NOMO-1 treated with DMSO at 0.1 percent for 48 hours (cell line): ENCODE measurements at regions not wholly inside any gene's neighbourhood (a gene's known extent, or its start where the extent isn't known, plus 50 kb on each side); places are given as distances from the start of the nearest gene placed in this dataset.

Experiments
- DNase-seq: peaks from one replicate; lab custom pipeline; 2025; ENCODE audit not compliant: unreplicated experiment; lab: John Stamatoyannopoulos, UW

DNA sequence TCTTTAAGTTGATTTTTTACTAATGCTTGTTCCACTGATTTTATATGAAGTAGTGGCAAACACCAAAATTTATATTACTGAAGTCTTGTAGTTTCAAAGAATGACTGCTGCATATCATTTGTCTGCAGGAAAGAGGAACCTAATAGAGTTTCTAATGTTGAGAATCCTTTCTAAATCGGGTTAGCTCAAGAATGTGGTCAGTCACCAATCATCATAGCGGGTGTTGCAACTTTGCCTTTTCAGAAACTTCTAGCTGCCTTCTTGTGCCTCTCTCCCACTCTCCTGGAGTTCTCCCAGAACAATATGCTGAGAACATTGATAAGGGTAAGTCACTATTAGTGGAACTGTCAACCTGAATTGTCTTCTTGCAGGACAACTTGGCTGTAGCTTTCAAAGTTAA lies 524.8 kb upstream of the SORCS1 start:
- peak; percentile 96 for DNase-seq

DNA sequence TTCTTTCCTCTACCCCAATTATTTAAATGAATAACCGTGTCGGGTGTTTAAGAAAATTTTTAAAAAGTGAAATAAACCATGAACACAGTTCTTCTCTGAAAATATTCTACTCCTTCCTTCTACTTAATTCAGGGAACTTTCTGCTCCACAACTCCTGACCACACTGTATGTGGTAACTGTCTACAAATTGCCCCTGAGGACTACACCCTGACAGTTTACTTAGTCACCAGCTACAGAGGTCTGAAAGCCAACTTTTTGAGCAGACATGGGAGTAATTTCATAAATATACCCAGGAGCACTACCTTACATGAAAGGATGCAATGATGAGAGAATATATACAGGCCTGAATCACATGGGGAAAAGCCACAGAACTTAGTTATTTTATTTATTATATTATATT lies 523.2 kb upstream of the SORCS1 start:
- DNase-seq: peak; percentile 91

DNA sequence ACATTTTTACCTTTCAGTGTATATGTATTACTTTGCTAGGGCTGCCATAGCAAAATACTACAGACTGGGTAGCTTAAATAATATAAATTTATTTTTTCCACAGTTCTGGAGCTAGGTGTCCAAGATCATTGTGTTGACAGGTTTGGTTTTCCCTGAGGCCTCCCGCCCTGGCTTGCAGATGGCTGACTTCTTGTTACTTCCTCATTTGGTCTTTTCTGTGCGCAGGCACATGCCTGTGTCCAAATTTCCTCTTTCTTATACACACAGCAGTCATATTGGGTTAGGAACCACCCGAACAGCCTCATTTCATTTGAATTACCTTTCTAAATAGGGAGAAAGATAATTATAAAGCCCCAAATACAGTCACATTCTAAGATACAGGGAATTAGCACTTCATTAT lies 521.6 kb upstream of the SORCS1 start:
- DNase-seq: peak; percentile 91

DNA sequence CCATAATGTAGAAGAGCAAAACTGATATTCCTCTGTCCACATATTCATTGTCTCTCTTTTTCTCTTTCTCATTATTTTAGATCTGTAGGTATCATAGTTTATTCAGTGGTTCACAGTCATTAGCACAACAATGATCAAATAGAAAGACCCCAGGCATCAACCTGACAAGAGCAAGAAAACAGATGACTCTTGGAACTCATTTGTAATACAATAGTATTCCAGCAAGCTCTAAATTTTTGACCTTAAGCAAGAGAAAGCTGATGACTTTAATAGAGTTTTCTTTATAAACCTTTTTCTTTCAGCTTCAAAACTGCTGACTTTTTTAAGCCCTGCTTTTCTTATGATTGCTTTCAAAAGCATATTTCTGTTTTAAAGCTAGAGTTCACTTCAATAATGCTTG lies 507.5 kb upstream of the SORCS1 start:
- DNase-seq: no peak

DNA sequence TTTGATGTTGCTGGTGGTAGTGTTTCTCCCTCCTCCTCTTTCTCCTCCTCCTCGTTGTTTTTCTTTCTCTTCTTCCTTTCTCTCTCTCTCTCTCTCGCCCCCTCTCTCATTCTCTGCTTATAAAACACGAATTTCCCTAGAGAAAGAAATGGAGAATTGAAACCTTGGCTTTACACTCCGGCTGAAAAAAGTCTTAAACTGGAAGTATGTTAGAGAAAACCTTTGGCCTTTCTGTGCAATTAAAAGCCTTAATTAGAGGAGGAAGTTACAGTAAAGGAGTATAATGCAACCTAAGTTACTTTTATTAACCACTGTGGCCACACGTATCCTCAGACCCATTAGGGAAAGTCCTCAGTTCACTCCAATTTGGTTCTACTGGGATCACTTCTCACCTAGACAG lies 501.7 kb upstream of the SORCS1 start:
- peak; percentile 88 for DNase-seq

DNA sequence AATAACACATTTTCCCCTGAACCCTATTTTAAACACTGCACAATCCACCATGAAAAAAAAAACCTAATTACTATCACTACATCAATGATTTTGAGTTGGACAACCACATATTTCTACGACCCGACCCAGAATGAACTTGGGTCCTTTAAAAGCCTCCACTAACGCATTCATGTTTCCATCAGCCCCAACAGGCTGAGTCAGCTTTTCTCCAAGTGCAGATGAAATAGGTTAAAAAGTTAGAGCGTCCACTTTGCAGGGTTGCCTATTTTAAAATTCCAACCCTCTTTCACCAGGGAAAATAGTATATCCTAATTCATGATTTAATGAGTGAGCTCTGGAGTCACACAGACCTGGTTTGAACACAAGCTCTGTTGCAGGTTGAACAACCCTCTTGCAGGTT lies 501.0 kb upstream of the SORCS1 start:
- no peak for DNase-seq

DNA sequence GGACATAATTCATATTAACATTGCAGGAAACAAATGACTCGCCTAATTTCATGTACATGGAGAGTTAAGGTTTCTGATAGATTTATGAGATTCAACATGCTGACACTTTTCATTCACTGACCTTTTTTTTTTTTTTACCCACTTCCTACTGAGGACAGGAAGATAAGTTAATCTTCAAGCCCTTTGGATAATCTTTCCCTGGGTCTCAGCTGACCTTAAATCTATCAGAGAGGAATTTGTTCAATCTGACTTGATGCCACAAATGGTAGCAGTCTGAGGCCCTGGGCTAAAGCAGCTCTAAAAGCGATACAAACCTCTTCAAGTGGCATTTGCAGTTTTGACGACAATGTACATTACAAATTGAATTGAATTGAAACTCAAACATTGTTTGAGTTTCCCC lies 493.3 kb upstream of the SORCS1 start:
- no peak for DNase-seq

DNA sequence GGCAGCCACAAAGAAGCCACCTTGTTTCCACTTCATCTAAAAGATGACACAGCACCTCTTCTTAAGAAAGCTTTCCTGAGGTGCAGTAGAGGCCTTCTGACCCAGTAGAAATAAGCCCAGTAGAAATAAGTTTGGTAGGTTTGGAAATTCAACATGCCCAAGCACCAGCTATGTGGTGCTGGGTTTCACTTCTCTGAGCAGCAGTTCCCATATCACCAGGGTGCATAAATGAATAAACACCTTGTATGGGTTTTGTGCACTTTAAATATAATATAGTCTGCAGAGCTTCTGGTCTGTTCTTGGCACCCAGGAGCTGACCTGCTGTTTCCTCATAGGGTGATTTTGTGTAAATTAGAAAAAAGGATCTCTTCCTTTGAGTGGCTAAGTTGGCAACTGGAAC lies 492.4 kb upstream of the SORCS1 start:
- DNase-seq: peak; percentile 73

DNA sequence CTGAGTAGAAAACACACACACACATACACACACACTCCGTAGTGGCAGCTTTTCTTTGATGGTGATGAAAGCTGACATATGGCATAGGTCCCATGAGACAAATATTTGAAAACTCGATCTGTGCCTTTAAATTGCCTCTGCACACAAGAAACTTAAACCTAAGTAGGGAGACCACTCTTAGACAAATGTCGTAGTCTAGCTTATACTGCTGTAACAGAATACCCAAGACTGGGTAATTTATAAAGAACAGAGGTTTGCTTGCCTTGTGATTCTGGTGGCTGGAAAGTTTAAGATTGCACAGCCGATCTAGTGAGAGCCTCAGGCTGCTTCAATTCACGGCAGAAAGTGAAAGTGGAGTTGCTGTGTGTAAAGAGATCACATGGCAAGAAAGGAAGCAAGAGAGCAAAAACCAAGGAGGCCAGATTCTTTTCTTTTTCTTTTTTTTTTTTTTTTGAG lies 489.4 kb upstream of the SORCS1 start:
- DNase-seq: peak; percentile 55

DNA sequence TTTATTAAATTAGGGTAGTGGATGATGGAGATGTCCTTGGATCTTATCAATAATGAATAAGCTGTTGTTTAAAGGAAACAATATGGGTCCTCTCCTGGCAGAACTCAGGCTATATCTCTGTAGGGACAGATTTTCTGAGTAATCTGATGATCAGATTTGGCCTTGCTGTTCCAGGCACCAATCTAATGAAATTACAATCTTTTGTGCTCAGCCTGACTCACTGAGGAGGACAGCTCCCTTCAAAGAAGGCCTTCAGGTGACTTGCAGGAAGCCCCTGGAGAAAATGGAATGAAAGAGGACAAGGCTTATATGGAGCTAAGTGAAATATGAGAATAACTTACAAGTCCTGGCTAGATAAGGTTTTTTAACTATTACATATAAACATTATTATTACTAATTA lies 486.4 kb upstream of the SORCS1 start:
- no peak for DNase-seq

DNA sequence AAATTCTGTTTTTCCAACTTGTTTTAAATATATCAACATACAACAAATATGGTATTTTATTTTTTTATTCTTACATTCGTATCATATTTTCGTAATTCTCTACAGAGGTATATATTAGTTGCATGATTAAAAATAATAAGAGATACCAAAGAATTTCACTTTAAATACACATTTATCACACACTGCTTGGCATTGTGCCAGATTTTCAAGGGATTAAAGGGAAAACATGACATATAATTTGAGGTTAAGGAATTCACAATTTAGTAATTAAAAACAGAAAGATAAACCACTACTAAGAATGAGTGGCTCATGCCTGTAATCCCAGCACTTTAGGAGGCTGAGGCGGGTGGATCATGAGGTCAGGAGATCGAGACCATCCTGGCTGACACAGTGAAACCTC lies 484.7 kb upstream of the SORCS1 start:
- DNase-seq: no peak

DNA sequence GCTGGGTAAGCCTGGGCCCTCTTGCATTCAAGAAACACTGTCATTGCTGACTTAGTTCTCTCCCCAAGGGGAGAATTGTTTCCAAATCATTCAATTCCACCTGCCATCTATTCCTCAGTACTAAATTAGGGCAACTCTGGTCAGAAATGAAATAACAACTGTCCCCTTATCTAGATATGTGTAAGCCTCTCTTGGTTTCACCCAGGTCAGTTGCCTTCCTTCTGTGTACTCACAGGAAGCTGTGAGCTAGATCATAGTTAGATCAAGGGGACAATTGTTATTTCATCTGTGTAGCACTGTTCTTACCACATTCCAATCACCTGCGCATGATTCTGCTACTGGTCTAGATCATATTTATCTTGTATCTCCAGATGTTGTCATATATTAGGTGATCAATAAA lies 483.0 kb upstream of the SORCS1 start:
- no peak for DNase-seq

DNA sequence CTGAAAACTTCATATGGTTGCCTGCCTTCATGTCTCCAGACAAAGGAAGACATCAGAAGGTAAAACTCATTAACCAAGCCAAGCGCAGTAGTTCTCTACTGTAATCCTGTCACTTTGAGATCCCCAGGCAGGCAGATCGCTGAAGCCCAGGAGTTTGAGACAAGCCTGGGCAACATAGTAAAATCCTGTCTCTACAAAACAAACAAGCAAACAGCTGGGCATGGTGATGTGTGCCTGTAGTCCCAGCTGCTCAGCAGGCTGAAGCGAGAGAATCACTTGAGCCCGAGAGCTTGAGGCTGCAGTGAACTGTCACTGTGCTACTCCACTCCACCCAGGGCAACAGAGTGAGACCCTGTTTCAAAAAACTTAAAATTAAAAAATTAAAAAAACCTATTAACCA lies 467.4 kb upstream of the SORCS1 start:
- DNase-seq: no peak

DNA sequence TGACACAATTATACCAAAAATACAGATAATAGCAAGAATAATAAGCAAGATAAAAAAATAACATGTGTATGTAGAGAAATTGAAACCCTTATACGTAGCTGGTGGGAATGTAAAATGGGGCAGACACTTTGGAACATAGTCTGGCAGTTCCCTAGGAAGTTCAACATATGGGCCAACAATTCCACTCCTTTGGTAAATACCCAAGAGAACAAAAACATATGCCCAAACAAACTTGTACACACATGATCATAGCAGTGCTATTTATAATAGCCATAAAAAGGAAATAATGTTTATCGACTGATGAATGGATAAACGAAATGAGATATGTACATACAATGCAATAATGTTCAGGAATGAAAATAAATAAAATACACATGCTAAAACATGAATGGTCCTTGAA lies 462.4 kb upstream of the SORCS1 start:
- DNase-seq: no peak

DNA sequence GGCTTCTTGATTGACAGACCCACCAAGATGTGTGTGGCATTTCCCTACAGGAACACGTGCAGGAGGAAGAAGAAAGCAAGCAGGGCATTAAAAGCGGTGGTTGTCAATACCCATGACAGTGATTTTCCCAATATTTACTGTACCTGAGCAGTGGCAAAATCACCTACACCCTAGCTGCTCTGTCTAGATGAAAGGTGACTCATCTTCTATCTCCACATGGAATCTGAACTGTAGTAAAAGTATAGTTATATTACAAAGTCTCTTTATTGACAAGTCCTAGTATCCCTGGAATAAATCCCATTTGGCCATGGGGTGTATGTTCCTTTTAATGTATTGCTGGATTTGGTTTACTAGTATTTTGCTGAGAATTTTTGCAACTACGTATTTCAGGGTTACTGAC lies 458.8 kb upstream of the SORCS1 start:
- no peak for DNase-seq

DNA sequence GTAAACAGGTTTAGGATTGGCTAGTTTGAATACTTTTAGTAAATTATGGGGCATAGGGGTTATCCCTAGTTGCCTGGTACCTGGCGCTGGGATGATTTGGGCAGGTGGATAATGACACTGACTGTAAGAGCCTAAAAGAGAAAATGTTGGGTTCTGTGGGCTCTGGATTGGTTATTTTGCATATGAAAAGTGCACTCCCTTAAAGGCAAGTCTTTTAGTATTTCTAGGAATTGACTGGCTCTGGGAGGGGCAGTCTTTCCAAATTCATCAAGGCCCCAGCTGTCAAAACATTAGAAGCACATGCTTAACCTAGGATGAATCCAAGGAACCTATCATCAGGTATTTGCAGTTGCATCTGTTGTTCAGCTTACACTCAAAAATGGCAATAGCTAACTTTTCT lies 454.6 kb upstream of the SORCS1 start:
- no peak for DNase-seq

DNA sequence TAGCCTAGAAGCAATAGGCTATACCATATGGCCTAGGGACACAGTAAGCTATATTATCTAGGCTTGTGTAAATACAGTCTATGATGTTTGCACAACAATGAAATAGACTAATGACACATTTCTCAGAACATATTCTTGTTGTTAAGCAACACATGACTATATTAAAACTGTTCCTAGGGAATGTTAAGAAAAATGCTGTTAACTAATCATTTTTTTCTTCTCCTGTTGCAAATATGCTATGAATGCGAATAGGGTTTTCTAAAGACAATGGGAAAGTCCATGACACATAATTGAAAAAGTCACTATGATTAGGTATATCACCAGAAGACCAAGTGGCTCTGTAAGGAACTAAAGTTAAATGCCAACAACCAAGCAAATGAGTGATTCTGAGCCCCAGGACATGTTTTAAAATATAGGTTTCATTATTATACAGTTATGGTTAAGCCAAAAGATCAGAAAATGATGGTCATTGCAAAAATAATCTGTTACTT lies 454.0 kb upstream of the SORCS1 start:
- DNase-seq: no peak

DNA sequence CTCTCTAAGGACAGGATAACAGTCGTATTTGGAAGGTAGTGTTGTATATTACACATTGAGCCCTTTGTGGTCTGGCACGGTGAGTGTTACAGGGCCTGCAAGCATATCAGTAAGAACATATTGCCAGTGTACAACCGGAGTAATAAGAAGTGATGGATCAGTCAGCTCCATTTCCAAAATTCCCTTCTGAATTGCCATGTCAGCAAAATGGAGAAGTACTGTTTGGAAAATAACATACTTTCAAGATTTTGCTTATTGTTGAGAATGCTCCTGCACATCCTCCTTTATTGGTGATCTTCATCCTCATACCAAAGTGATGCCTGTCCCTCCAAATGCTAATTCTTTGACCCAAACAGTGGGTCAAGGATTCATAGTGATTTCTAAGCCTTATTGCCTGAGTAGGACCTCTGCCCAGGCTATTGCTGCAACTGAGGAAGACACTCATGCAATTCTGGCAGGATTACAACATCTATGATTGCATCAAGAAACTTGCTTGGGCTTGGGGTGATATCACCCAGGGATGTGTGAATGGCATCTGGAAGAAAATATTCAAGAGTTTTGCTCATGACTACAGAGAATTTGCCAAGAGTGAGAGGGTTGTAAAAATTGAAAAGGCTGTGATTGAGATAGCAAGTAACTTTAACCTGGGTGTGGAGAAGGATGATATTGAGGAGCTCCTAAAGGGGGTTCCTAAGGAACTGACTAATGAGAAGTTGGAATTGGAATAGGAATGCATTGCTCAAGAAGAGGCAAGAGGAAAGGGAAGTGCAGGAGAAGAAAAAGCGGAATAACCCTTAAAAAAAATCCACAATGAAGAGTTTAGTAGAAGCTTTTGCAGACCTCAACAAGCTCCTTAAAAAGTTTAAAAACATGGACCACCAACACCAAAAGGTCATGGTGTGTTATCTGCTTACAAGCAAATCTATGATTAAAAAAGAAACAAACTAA lies 452.2 kb upstream of the SORCS1 start:
- peak; percentile 76 for DNase-seq

DNA sequence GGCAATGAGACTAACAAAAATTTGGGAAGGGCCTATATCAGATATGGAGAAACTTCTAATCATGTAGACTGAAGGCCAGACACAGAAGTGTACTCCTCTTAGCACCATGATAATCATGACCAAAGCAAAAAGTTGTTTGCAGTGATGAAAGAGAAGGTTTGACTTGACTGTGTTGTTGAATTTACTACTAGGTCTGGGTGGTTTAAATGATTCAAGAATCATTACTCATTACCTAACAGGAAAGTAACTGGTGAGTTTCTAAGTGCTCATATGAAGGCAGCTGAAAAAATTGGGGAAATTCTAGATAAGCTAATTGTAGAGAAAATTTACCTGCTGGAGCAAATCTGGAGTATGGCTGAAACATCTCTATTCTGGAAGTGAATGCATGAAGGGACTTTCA lies 451.5 kb upstream of the SORCS1 start:
- peak; percentile 35 for DNase-seq

DNA sequence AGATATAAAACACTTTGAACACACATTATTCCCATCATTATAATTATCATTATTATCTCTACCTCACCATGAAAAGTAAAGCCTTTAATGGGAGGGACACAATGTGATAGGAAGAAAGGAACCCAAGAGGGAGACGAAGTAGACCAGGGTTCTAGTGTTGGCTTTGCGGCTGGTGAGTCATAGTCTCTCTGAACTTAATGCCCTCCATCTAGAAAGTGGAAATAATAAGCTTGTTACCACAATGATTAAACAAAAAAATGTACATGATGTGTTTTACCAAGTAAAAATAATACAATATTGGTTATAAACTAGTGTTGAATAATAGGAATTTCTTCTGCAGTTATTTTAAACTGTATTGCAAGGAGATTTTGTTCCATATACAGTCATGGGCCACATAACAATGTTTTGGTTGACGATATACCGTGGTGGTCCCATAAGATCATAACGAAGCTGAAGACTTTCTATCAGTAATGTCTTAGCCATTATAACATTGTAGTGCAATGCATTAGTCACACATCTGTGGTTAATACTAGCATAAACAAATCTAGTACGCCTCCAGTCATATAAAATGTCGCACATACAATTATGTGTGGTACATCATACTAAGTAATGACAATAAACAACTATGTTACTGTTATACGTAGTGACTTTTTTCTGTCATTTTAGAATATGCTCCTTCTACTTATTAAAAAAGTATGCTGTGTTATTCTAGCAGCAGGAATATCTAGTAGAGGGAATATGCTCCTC lies 450.6 kb upstream of the SORCS1 start:
- peak; percentile 10 for DNase-seq

DNA sequence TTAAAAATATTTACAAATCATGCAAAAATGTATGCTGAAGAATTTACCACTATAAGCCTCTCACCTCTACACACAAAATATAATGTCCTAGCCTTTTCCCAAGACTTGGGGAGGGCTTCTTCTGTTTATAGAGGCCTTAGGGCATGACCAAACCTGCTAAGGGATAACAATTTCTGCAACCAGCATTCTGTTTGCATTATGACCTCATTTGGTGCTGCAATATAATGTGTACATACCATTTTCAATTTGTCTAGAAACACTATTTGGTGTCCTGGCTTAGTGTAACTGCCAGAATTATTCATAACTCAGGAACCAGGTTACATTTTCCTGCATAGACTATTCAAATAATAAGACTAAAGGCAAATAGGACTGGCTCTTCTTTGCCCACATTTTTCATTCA lies 446.6 kb upstream of the SORCS1 start:
- DNase-seq: no peak

DNA sequence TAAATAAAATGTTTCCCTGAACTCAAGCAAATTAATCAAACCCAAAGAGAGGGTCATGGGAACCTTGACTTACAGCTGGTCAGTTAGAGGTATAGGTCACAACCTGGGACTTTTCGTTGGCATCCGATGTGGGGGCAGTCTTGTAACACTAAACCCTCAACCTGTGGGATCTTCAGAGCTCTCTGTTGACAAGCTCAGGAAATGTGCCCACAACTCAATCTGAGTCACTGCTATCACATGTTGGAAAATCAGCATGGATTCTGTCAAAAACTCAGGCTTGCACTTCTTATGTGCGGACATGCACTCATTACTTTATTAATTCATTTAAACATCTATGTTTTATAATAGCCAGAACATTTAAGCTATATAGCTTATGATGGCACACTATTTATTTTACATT lies 424.6 kb upstream of the SORCS1 start:
- DNase-seq: no peak
